Stimulated activated memory B cell treated with anti-CD40 and anti-IgM and Interleukin-4, amounts not matched to agents 10 μg/mL and 1 μg/mL and 100 μg/mL, for 72 hours (primary cell): ENCODE measurements at regions not wholly inside any gene's neighbourhood (a gene's known extent, or its start where the extent isn't known, plus 50 kb on each side); places are given as distances from the start of the nearest gene placed in this dataset.

Experiments
- ATAC-seq: fragments of 150-1000 bp; cut with Tn5 transposase; 2 replicates; pipeline ENCODE4 v1.10.0; 2021
- H3K27ac Mint-ChIP-seq: one replicate; pipeline ENCODE4 v1.8.0; 2022; ENCODE audit warnings: mild to moderate bottlenecking, mixed read lengths
- H3K27me3 Mint-ChIP-seq: one replicate; pipeline ENCODE4 v1.8.0; 2022; ENCODE audit warnings: mixed read lengths
- H3K36me3 Mint-ChIP-seq: one replicate; pipeline ENCODE4 v1.8.0; 2022; ENCODE audit warnings: mixed read lengths
- H3K4me1 Mint-ChIP-seq: one replicate; pipeline ENCODE4 v1.8.0; 2022; ENCODE audit warnings: mixed read lengths
- H3K4me3 Mint-ChIP-seq: one replicate; pipeline ENCODE4 v1.8.0; 2022; ENCODE audit warnings: mild to moderate bottlenecking, moderate library complexity, mixed read lengths
- H3K9me3 Mint-ChIP-seq: one replicate; pipeline ENCODE4 v1.8.0; 2022; ENCODE audit warnings: mixed read lengths

DNA sequence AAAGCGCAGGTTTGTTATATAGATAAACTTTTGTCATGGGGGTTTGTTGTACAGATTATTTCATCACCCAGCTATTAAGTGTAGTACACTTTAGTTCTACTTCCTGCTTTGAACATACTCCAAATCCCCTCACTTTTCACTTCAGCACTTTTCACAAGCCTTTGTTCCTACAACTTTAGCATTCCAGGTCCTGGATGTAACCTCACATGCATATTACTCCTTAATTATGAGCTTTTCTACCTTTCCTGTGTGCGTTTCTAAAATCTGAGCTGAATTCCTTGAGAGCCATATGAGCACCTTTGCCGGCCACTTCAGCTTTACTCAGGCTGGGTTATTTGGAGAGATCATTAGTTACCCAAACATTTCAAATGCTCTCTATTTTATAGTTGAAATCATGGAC lies 179.2 kb upstream of the TNFAIP3 start:
- no peaks in the 10 kb centered on the region for H3K36me3 Mint-ChIP-seq
- ATAC-seq = no peak
- H3K27ac Mint-ChIP-seq = no peak overlapping the region
- H3K4me3 Mint-ChIP-seq = no peak overlapping the region
- H3K9me3 Mint-ChIP-seq = no peaks in the 10 kb centered on the region
- peaks cover 6% of the 10 kb centered on the region for H3K4me1 Mint-ChIP-seq
- no peaks in the 10 kb centered on the region for H3K27me3 Mint-ChIP-seq

- Mint-ChIP-seq H3K4me1 (peaks cover 6% of the 10 kb centered on the region), H3K27ac (no peak overlapping the region), H3K36me3 (no peaks in the 10 kb centered on the region), H3K27me3 (no peaks in the 10 kb centered on the region), H3K4me3 (no peak overlapping the region), H3K9me3 (no peaks in the 10 kb centered on the region)
- no peak for ATAC-seq
These were observed 178.7 kb upstream of the TNFAIP3 start for GRCh38 chr6:137688230-137688971.

GRCh38 chr6:137689377-137689776 lies 177.7 kb upstream of the TNFAIP3 start:
- Mint-ChIP-seq H3K4me1 (peaks cover 3% of the 10 kb centered on the region), H3K36me3 (no peaks in the 10 kb centered on the region), H3K9me3 (no peaks in the 10 kb centered on the region), H3K4me3 (no peak overlapping the region), H3K27ac (no peak overlapping the region), H3K27me3 (no peaks in the 10 kb centered on the region)
- no peak for ATAC-seq

DNA sequence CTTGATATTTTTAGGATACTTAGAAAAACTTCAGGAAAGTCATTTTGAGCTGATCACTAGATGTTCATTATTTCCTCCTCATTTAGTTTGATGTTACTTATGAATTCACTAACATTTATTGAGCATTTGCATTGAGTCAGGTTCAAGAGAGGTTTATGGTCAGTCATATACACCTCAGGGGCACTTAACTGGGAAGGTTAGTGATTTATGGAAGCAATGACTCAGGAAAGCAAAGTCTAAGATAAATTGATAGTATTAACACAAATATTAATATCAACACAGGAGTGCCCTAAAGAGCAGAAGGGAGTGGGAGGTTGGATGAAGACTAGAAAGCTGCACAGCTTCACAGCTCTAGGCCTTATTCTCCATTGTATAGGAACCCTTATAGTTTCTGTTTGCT lies 177.0 kb upstream of the TNFAIP3 start:
- Mint-ChIP-seq H3K4me1 (no peaks in the 10 kb centered on the region), H3K27ac (no peak overlapping the region), H3K4me3 (no peak overlapping the region), H3K36me3 (no peaks in the 10 kb centered on the region), H3K27me3 (no peaks in the 10 kb centered on the region), H3K9me3 (no peaks in the 10 kb centered on the region)
- no peak for ATAC-seq

- ATAC-seq = no peak
- H3K36me3 Mint-ChIP-seq = no peaks in the 10 kb centered on the region
- no peak overlapping the region for H3K4me3 Mint-ChIP-seq
- H3K27me3 Mint-ChIP-seq = no peaks in the 10 kb centered on the region
- no peaks in the 10 kb centered on the region for H3K9me3 Mint-ChIP-seq
- H3K4me1 Mint-ChIP-seq = no peaks in the 10 kb centered on the region
- H3K27ac Mint-ChIP-seq = no peak overlapping the region
These were observed 176.3 kb upstream of the TNFAIP3 start for GRCh38 chr6:137690721-137691120.

GRCh38 chr6:137692308-137692707 lies 174.8 kb upstream of the TNFAIP3 start:
- Mint-ChIP-seq H3K27me3 (no peaks in the 10 kb centered on the region), H3K4me1 (no peaks in the 10 kb centered on the region), H3K36me3 (no peaks in the 10 kb centered on the region), H3K9me3 (no peaks in the 10 kb centered on the region), H3K27ac (no peak overlapping the region), H3K4me3 (no peak overlapping the region)
- no peak for ATAC-seq

GRCh38 chr6:137692806-137693205 lies 174.3 kb upstream of the TNFAIP3 start:
- ATAC-seq = no peak
- H3K27me3 Mint-ChIP-seq = no peaks in the 10 kb centered on the region
- H3K36me3 Mint-ChIP-seq = no peaks in the 10 kb centered on the region
- H3K27ac Mint-ChIP-seq = no peak overlapping the region
- no peaks in the 10 kb centered on the region for H3K9me3 Mint-ChIP-seq
- H3K4me3 Mint-ChIP-seq = no peak overlapping the region
- no peaks in the 10 kb centered on the region for H3K4me1 Mint-ChIP-seq

GRCh38 chr6:137693711-137694110 lies 173.3 kb upstream of the TNFAIP3 start:
- no peak overlapping the region for H3K4me3 Mint-ChIP-seq
- no peak overlapping the region for H3K27ac Mint-ChIP-seq
- peaks cover 2% of the 10 kb centered on the region for H3K4me1 Mint-ChIP-seq
- no peaks in the 10 kb centered on the region for H3K36me3 Mint-ChIP-seq
- H3K9me3 Mint-ChIP-seq = no peaks in the 10 kb centered on the region
- no peak for ATAC-seq
- no peaks in the 10 kb centered on the region for H3K27me3 Mint-ChIP-seq

GRCh38 chr6:137696765-137697164 lies 170.3 kb upstream of the TNFAIP3 start:
- H3K27ac Mint-ChIP-seq = no peak overlapping the region
- H3K36me3 Mint-ChIP-seq = no peaks in the 10 kb centered on the region
- no peak overlapping the region for H3K4me3 Mint-ChIP-seq
- ATAC-seq = no peak
- H3K4me1 Mint-ChIP-seq = peaks cover 15% of the 10 kb centered on the region
- H3K9me3 Mint-ChIP-seq = no peaks in the 10 kb centered on the region
- no peaks in the 10 kb centered on the region for H3K27me3 Mint-ChIP-seq

- H3K27ac Mint-ChIP-seq = no peak overlapping the region
- H3K4me3 Mint-ChIP-seq = no peak overlapping the region
- H3K36me3 Mint-ChIP-seq = no peaks in the 10 kb centered on the region
- no peaks in the 10 kb centered on the region for H3K9me3 Mint-ChIP-seq
- no peak for ATAC-seq
- H3K4me1 Mint-ChIP-seq = peaks cover 17% of the 10 kb centered on the region
- H3K27me3 Mint-ChIP-seq = no peaks in the 10 kb centered on the region
These were observed 169.7 kb upstream of the TNFAIP3 start for GRCh38 chr6:137697267-137697938.

GRCh38 chr6:137698636-137699030 lies 168.4 kb upstream of the TNFAIP3 start:
- Mint-ChIP-seq H3K27me3 (no peaks in the 10 kb centered on the region), H3K4me1 (peaks cover 17% of the 10 kb centered on the region), H3K36me3 (no peaks in the 10 kb centered on the region), H3K4me3 (no peak overlapping the region), H3K9me3 (no peaks in the 10 kb centered on the region), H3K27ac (no peak overlapping the region)
- no peak for ATAC-seq

DNA sequence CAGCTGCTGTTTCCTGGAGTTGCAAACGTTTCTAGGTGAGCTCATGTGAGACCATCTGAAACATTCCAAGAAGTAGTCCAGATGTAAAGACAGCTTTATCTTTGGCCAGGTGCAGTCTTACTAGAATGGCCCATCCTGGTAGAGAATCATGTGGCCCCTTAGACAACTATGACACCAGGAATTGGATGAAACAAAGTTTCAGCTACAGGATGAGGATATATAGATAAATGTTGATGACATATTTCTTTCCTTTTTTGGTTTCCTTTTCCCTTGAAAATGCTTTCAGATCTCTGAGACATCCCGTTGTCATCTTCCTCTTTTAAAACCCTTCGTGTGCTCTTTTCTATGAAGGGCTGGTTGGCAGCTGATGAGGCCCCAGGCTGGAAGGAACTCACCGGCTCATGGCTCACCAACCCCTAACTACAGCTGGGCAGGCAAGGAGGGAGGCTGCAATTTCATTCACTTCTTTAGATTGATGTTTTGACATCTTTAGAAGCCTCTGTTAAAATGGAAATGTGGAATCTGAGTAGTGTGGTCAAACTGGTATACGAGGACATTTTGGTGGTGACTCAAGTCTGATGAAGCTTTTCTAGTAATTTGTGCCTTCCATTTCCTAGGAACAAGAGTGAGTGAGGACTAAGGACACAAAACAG lies 167.9 kb upstream of the TNFAIP3 start:
- Mint-ChIP-seq H3K4me3 (no peak overlapping the region), H3K9me3 (no peaks in the 10 kb centered on the region), H3K27me3 (no peaks in the 10 kb centered on the region), H3K4me1 (peaks cover 17% of the 10 kb centered on the region), H3K27ac (no peak overlapping the region), H3K36me3 (no peaks in the 10 kb centered on the region)
- peak; percentile 68 for ATAC-seq

GRCh38 chr6:137700161-137700560 lies 166.9 kb upstream of the TNFAIP3 start:
- Mint-ChIP-seq H3K27ac (no peak overlapping the region), H3K4me3 (no peak overlapping the region), H3K4me1 (peaks cover 19% of the 10 kb centered on the region), H3K9me3 (no peaks in the 10 kb centered on the region), H3K27me3 (no peaks in the 10 kb centered on the region), H3K36me3 (no peaks in the 10 kb centered on the region)
- ATAC-seq = no peak

- H3K27ac Mint-ChIP-seq = no peak overlapping the region
- no peak for ATAC-seq
- no peak overlapping the region for H3K4me3 Mint-ChIP-seq
- H3K27me3 Mint-ChIP-seq = no peaks in the 10 kb centered on the region
- H3K4me1 Mint-ChIP-seq = peaks cover 27% of the 10 kb centered on the region
- no peaks in the 10 kb centered on the region for H3K9me3 Mint-ChIP-seq
- H3K36me3 Mint-ChIP-seq = no peaks in the 10 kb centered on the region
These were observed 166.1 kb upstream of the TNFAIP3 start for GRCh38 chr6:137700751-137701477.

DNA sequence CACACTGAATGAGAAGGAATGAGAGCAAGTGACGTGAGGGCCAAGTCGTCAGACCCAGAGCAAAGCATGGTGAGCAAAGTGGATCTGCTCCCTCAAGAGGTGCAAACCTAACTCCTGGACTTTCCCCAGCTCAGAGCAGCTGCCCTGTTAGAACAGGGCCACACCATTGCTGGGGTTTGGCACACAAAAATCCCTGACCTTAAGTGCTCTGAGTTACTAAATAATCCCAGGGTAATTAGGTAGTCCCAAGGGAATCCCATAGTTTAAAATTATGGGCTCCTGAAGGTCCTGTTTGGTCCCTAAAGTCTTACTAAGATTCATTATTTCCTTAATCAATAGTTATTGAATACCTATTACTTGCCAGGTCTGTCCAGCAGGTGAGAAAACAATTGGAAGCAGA lies 165.1 kb upstream of the TNFAIP3 start:
- Mint-ChIP-seq H3K9me3 (no peaks in the 10 kb centered on the region), H3K36me3 (no peaks in the 10 kb centered on the region), H3K4me1 (peaks cover 37% of the 10 kb centered on the region), H3K27me3 (no peaks in the 10 kb centered on the region), H3K27ac (no peak overlapping the region), H3K4me3 (no peak overlapping the region)
- ATAC-seq = no peak
